Gastrocnemius medialis (tissue), 4 donors: ENCODE measurements at regions not wholly inside any gene's neighbourhood (a gene's known extent, or its start where the extent isn't known, plus 50 kb on each side); places are given as distances from the start of the nearest gene placed in this dataset.

Experiments used
- ATAC-seq, 2 donors: fragments of 150-250 bp; one replicate each; pipeline ENCODE4 v1.9.1; 2016
- DNase-seq, 2 donors: peaks; one replicate each; pipeline ENCODE4 v3.0.0-alpha.2; 2019
- H3K27ac ChIP-seq, 4 donors: fragments of 200-600 bp; sonication (generic); 1 replicate in 1 of 4; 2 replicates in 3 of 4; pipeline ENCODE4 v1.5.1; 2016 to 2018; ENCODE audit warnings: mild to moderate bottlenecking in 2 of 4, moderate library complexity in 1 of 4
- H3K27me3 ChIP-seq, 3 donors: fragments of 200-600 bp; sonication (generic) in 2 of 3; 1 replicate in 1 of 3; 2 replicates in 2 of 3; pipeline versions ENCODE4 v1.5.1 to v1.6.0; 2016 to 2019; ENCODE audit warnings: mild to moderate bottlenecking in 1 of 3, moderate library complexity in 1 of 3
- H3K36me3 ChIP-seq, 2 donors: fragments of 200-600 bp; sonication (generic) in 1 of 2; one replicate each; pipeline ENCODE4 v1.5.1; 2017 to 2018
- H3K4me1 ChIP-seq, 2 donors: fragments of 200-600 bp; sonication (generic) in 1 of 2; one replicate each; pipeline ENCODE4 v1.5.1; 2016 to 2017; ENCODE audit warnings: mild to moderate bottlenecking in 2 of 2
- H3K4me3 ChIP-seq, 4 donors: fragments of 200-600 bp; sonication (generic) in 3 of 4; 1 replicate in 1 of 4; 2 replicates in 3 of 4; pipeline ENCODE4 v1.5.1; 2016 to 2019; ENCODE audit warnings: mild to moderate bottlenecking in 2 of 4
- H3K9me3 ChIP-seq, 3 donors: fragments of 200-600 bp; sonication (generic) in 2 of 3; 1 replicate in 1 of 3; 2 replicates in 2 of 3; pipeline ENCODE4 v1.5.1; 2016 to 2019
- POLR2A ChIP-seq, 2 donors: fragments of 450-650 bp; IDR thresholded peaks; one replicate each; pipeline ENCODE4 v1.6.1; 2017; ENCODE audit warnings: antibody characterized with exemption in 2 of 2, mild to moderate bottlenecking in 2 of 2, moderate library complexity in 2 of 2
- in situ Hi-C, 4 donors: fragments of 200-750 bp; cut with MboI; loops; one replicate each; pipeline versions ENCODE4 v1.15.0 to v1.8.0; 2017; ENCODE audit warnings: low sequenced_read_pairs in 4 of 4
- intact Hi-C: fragments of 100-400 bp; cut with DNase I; formaldehyde crosslinking; loops from one replicate; pipeline ENCODE4 v1.15.1; 2023; ENCODE audit warnings: low total_unique reads
- TF ChIP-seq, protein P1 (sequence below), 5 experiments: fragments of 450-650 bp in 3 of 5; fragments of 200-600 bp in 2 of 5; sonication (generic) in 2 of 5; IDR thresholded peaks in 4 of 5; conservative IDR thresholded peaks in 1 of 5; 1 replicate in 4 of 5; 2 replicates in 1 of 5; pipeline ENCODE4 v1.5.1; 2016 to 2019; ENCODE audit warnings: antibody characterized with exemption in 5 of 5, mild to moderate bottlenecking in 3 of 5, moderate library complexity in 3 of 5

GRCh38 chr1:218640173-218640572, 295.0 kb downstream of the TGFB2 start:
- no peaks in the 10 kb centered on the region for H3K9me3 ChIP-seq
- intact Hi-C loops (no loop called here), in situ Hi-C loops (no loop called here)
- no peaks in the 10 kb centered on the region for H3K27me3 ChIP-seq
- H3K4me1 ChIP-seq: no peaks in the 10 kb centered on the region
- TF ChIP-seq POLR2A (IDR thresholded peaks at IDR 0.05): no peak
- TF ChIP-seq, protein P1, sequence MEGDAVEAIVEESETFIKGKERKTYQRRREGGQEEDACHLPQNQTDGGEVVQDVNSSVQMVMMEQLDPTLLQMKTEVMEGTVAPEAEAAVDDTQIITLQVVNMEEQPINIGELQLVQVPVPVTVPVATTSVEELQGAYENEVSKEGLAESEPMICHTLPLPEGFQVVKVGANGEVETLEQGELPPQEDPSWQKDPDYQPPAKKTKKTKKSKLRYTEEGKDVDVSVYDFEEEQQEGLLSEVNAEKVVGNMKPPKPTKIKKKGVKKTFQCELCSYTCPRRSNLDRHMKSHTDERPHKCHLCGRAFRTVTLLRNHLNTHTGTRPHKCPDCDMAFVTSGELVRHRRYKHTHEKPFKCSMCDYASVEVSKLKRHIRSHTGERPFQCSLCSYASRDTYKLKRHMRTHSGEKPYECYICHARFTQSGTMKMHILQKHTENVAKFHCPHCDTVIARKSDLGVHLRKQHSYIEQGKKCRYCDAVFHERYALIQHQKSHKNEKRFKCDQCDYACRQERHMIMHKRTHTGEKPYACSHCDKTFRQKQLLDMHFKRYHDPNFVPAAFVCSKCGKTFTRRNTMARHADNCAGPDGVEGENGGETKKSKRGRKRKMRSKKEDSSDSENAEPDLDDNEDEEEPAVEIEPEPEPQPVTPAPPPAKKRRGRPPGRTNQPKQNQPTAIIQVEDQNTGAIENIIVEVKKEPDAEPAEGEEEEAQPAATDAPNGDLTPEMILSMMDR (IDR thresholded peaks at IDR 0.05 in 4 of 5, conservative IDR thresholded peaks at IDR 0.05 in 1 of 5): no peak
- no peak overlapping the region for H3K4me3 ChIP-seq
- no peak for ATAC-seq
- DNase-seq: no peak
- no peaks in the 10 kb centered on the region for H3K36me3 ChIP-seq
- H3K27ac ChIP-seq: no peak overlapping the region

GRCh38 chr1:218642033-218642948, 297.2 kb downstream of the TGFB2 start:
- ATAC-seq (no peak), DNase-seq (no peak)
- no peaks in the 10 kb centered on the region for H3K36me3 ChIP-seq
- H3K4me3 ChIP-seq: no peak overlapping the region
- no peak for TF ChIP-seq POLR2A (IDR thresholded peaks at IDR 0.05)
- TF ChIP-seq, protein P1 (IDR thresholded peaks at IDR 0.05 in 4 of 5, conservative IDR thresholded peaks at IDR 0.05 in 1 of 5): no peak
- H3K4me1 ChIP-seq: no peaks in the 10 kb centered on the region
- H3K27ac ChIP-seq: no peak overlapping the region
- H3K9me3 ChIP-seq: no peaks in the 10 kb centered on the region
- intact Hi-C loops (no loop called here), in situ Hi-C loops (no loop called here)
- no peaks in the 10 kb centered on the region for H3K27me3 ChIP-seq

GRCh38 chr1:218643281-218643680, 298.1 kb downstream of the TGFB2 start:
- H3K27me3 ChIP-seq: no peaks in the 10 kb centered on the region
- ATAC-seq (no peak), DNase-seq (no peak)
- H3K27ac ChIP-seq: no peak overlapping the region
- no peaks in the 10 kb centered on the region for H3K4me1 ChIP-seq
- no peak for TF ChIP-seq POLR2A (IDR thresholded peaks at IDR 0.05)
- TF ChIP-seq, protein P1 (IDR thresholded peaks at IDR 0.05 in 4 of 5, conservative IDR thresholded peaks at IDR 0.05 in 1 of 5): no peak
- H3K4me3 ChIP-seq: no peak overlapping the region
- in situ Hi-C loops (no loop called here), intact Hi-C loops (no loop called here)
- no peaks in the 10 kb centered on the region for H3K9me3 ChIP-seq
- no peaks in the 10 kb centered on the region for H3K36me3 ChIP-seq

DNA sequence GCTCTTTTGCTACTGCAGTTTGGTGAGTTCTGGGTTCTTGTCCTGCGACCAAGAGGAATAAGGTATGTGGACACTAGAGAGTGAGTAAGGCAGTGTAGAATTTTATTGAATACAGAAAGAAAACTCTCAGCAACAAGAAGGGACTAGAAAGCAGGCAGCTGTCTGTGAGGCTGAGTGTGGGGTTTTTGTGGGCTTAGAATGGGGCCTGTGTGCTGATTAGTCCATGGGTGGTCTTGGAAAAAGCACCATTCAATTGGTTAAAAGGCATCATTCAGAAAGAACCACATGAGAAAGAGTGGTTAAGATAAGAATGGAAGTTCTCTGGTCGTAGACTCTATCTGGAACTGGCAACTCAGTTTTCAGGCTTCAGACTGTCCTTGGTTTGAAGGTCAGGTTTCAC, 298.8 kb downstream of the TGFB2 start:
- TF ChIP-seq, protein P1 (IDR thresholded peaks at IDR 0.05 in 4 of 5, conservative IDR thresholded peaks at IDR 0.05 in 1 of 5): no peak
- TF ChIP-seq POLR2A (IDR thresholded peaks at IDR 0.05): no peak
- ATAC-seq (no peak), DNase-seq (no peak)
- intact Hi-C loops: no loop called here
- H3K36me3 ChIP-seq: no peaks in the 10 kb centered on the region
- no peak overlapping the region for H3K4me3 ChIP-seq
- in situ Hi-C loops: no loop called here
- H3K9me3 ChIP-seq: no peaks in the 10 kb centered on the region
- no peaks in the 10 kb centered on the region for H3K27me3 ChIP-seq
- no peak overlapping the region for H3K27ac ChIP-seq
- no peaks in the 10 kb centered on the region for H3K4me1 ChIP-seq
